Thoracic aorta (tissue), 2 donors: ENCODE measurements at regions not wholly inside any gene's neighbourhood (a gene's known extent, or its start where the extent isn't known, plus 50 kb on each side); places are given as distances from the start of the nearest gene placed in this dataset.

Source experiments
- ATAC-seq: fragments of 150-250 bp; one replicate; pipeline ENCODE4 v1.8.0; 2017; ENCODE audit warnings: low read depth; ENCODE audit not compliant: insufficient number of reproducible peaks, low FRiP score
- DNase-seq: peaks from one replicate; pipeline ENCODE4 v3.0.0-alpha.2; 2020; ENCODE audit warnings: low spot score
- H3K27ac ChIP-seq, 2 donors: fragments of 200-600 bp; sonication (generic); 1 replicate in 1 of 2; 2 replicates in 1 of 2; pipeline ENCODE4 v1.5.1; 2016; ENCODE audit warnings: mild to moderate bottlenecking in 2 of 2, moderate library complexity in 2 of 2
- H3K27me3 ChIP-seq: fragments of 200-600 bp; sonication (generic); replicated peaks from 2 replicates; pipeline ENCODE4 v1.6.0; 2016; ENCODE audit warnings: mild to moderate bottlenecking; ENCODE audit not compliant: insufficient read depth
- H3K36me3 ChIP-seq: fragments of 200-600 bp; sonication (generic); one replicate; pipeline ENCODE4 v1.5.1; 2016
- H3K4me1 ChIP-seq, 2 donors: fragments of 200-600 bp; sonication (generic); 1 replicate in 1 of 2; 2 replicates in 1 of 2; pipeline versions ENCODE4 v1.5.1 to v1.6.0; 2016; ENCODE audit warnings: low read depth in 2 of 2, mild to moderate bottlenecking in 1 of 2; ENCODE audit not compliant: control insufficient read depth in 1 of 2
- H3K4me3 ChIP-seq: fragments of 200-600 bp; sonication (generic); 2 replicates; pipeline ENCODE4 v1.5.1; 2016; ENCODE audit warnings: mild to moderate bottlenecking
- H3K9me3 ChIP-seq: fragments of 200-600 bp; sonication (generic); 2 replicates; pipeline ENCODE4 v1.5.1; 2016
- CTCF ChIP-seq: fragments of 200-600 bp; sonication (generic); IDR thresholded peaks from one replicate; pipeline ENCODE4 v1.5.1; 2019; ENCODE audit warnings: antibody characterized with exemption

- Histone ChIP-seq H3K4me1 (peaks cover 0 to 3% of the 10 kb centered on the region in 2 donors), H3K27me3 (no peaks in the 10 kb centered on the region), H3K9me3 (no peaks in the 10 kb centered on the region), H3K4me3 (no peak overlapping the region), H3K27ac (no peak overlapping the region), H3K36me3 (no peaks in the 10 kb centered on the region)
- ATAC-seq = no peak
- TF ChIP-seq CTCF = no peak
- DNase-seq = no peak
Observed at GRCh38 chr1:23639460-23640095, 52.0 kb upstream of the RPL11 start.

- H3K27ac ChIP-seq = no peak overlapping the region
- peaks cover 0 to 8% of the 10 kb centered on the region in 2 donors for H3K4me1 ChIP-seq
- no peak overlapping the region for H3K4me3 ChIP-seq
- TF ChIP-seq CTCF = no peak
- DNase-seq (no peak), ATAC-seq (no peak)
- H3K36me3 ChIP-seq = no peaks in the 10 kb centered on the region
- no peaks in the 10 kb centered on the region for H3K9me3 ChIP-seq
- no peaks in the 10 kb centered on the region for H3K27me3 ChIP-seq
Observed at GRCh38 chr1:23638786-23639241, 52.8 kb upstream of the RPL11 start.

- no peak for ATAC-seq
- peaks cover 0 to 8% of the 10 kb centered on the region in 2 donors for H3K4me1 ChIP-seq
- DNase-seq = no peak
- no peaks in the 10 kb centered on the region for H3K9me3 ChIP-seq
- no peaks in the 10 kb centered on the region for H3K36me3 ChIP-seq
- H3K27ac ChIP-seq = no peak overlapping the region
- no peaks in the 10 kb centered on the region for H3K27me3 ChIP-seq
- H3K4me3 ChIP-seq = no peak overlapping the region
- TF ChIP-seq CTCF = no peak
Observed at GRCh38 chr1:23638188-23638619, 53.4 kb upstream of the RPL11 start.

- no peak overlapping the region for H3K4me3 ChIP-seq
- peaks cover 0 to 8% of the 10 kb centered on the region in 2 donors for H3K4me1 ChIP-seq
- ATAC-seq (no peak), DNase-seq (no peak)
- H3K27ac ChIP-seq = peak overlapping the region; percentile 93 to 95
- H3K36me3 ChIP-seq = no peaks in the 10 kb centered on the region
- no peaks in the 10 kb centered on the region for H3K27me3 ChIP-seq
- no peak for TF ChIP-seq CTCF
- no peaks in the 10 kb centered on the region for H3K9me3 ChIP-seq
Observed at GRCh38 chr1:23636009-23636408, 55.6 kb upstream of the RPL11 start.

- Histone ChIP-seq H3K27ac (peak overlapping the region; percentile 93 to 95), H3K27me3 (no peaks in the 10 kb centered on the region), H3K4me3 (peak overlapping the region; percentile 85), H3K9me3 (no peaks in the 10 kb centered on the region), H3K36me3 (no peaks in the 10 kb centered on the region), H3K4me1 (peaks cover 0 to 8% of the 10 kb centered on the region in 2 donors)
- ATAC-seq (peak; percentile 59), DNase-seq (peak; percentile 37)
- peak; percentile 94 for TF ChIP-seq CTCF
Observed at GRCh38 chr1:23634840-23635651, 56.6 kb upstream of the RPL11 start.
